Neuron (in vitro differentiated cells): ENCODE measurements at regions not wholly inside any gene's neighbourhood (a gene's known extent, or its start where the extent isn't known, plus 50 kb on each side); places are given as distances from the start of the nearest gene placed in this dataset.

Experiments
- H2AFZ ChIP-seq: one replicate; pipeline ENCODE4 v1.6.1; 2013; ENCODE audit warnings: low read depth, mild to moderate bottlenecking, inconsistent platforms, low read length, moderate library complexity
- H3K27me3 ChIP-seq: one replicate; pipeline ENCODE4 v1.6.1; 2013; ENCODE audit warnings: low read length; ENCODE audit not compliant: insufficient read depth
- H3K36me3 ChIP-seq: one replicate; pipeline ENCODE4 v1.6.1; 2013; ENCODE audit warnings: low read length; ENCODE audit not compliant: insufficient read depth
- H3K4me1 ChIP-seq: one replicate; pipeline ENCODE4 v1.6.1; 2013; ENCODE audit warnings: low read length; ENCODE audit not compliant: insufficient read depth
- H3K4me3 ChIP-seq: 2 replicates; pipeline ENCODE4 v1.5.1; 2013; ENCODE audit warnings: mild to moderate bottlenecking, low read length, moderate library complexity
- H3K9me3 ChIP-seq: one replicate; pipeline ENCODE4 v1.6.1; 2013; ENCODE audit warnings: low read length

DNA sequence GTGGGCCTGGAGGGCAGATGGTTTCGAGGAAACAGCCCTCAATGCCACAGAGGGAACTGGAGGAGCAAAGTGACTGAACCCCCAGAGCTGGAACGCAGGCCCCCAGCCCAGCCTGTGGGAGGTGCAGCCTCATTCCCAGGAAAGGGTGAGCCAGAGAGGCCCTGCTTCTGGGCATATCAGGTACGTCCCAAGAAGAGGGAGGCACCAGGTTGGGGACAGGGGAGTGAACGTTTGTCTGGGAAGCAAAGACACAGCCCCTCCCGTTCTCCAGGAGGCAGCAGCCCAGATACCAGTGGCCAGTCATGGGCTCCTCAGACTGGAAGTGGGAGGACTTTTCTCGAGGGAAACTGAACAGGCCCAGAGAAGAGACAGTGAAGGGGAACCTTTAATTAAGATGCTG lies 74.3 kb upstream of the RET start:
- no peaks in the 10 kb centered on the region for H3K27me3 ChIP-seq
- no peaks in the 10 kb centered on the region for H3K4me1 ChIP-seq
- no peak overlapping the region for H2AFZ ChIP-seq
- H3K9me3 ChIP-seq = no peaks in the 10 kb centered on the region
- no peak overlapping the region for H3K4me3 ChIP-seq
- H3K36me3 ChIP-seq = no peaks in the 10 kb centered on the region

DNA sequence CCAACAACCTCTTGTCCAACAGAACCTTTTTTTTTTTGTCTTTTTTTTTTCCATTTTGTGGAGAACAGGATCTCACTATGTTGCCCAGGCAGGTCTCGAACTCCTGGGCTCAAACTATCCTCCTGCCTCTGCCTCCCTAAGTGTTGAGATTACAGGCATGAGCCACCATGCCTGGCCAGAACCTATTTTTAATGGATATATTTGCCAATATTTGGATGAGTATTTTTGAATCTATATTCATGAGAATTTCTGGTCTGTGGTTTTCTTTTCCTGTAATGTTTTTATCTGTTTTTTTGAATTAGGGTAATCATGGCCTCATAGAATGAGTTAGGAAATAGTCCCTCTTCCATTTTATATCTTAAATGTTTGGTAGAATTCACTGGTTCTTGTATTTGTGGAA lies 70.4 kb upstream of the RET start:
- Histone ChIP-seq H2AFZ (no peak overlapping the region), H3K27me3 (no peaks in the 10 kb centered on the region), H3K36me3 (no peaks in the 10 kb centered on the region), H3K4me1 (no peaks in the 10 kb centered on the region), H3K4me3 (no peak overlapping the region), H3K9me3 (no peaks in the 10 kb centered on the region)

DNA sequence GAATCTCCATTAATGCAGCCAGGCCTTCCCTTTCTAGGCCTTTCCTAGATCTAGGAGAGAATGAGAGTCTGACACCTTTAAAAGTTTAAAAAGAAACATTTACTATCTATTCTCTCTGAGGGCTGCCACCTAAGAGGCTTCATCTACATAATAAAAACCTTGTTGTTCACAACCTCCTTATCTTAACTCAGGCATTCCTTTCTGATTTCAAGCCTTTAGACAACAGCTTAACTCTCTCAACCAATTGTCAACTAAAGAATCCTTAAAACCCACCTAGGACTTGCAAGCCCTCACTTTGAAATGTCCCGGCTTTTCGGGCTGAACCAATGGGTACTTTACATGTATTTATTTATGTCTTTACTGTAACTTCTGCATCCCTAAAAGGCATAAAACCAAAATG lies 64.3 kb upstream of the RET start:
- H2AFZ ChIP-seq = no peak overlapping the region
- no peaks in the 10 kb centered on the region for H3K36me3 ChIP-seq
- no peaks in the 10 kb centered on the region for H3K9me3 ChIP-seq
- no peak overlapping the region for H3K4me3 ChIP-seq
- no peaks in the 10 kb centered on the region for H3K4me1 ChIP-seq
- no peaks in the 10 kb centered on the region for H3K27me3 ChIP-seq

DNA sequence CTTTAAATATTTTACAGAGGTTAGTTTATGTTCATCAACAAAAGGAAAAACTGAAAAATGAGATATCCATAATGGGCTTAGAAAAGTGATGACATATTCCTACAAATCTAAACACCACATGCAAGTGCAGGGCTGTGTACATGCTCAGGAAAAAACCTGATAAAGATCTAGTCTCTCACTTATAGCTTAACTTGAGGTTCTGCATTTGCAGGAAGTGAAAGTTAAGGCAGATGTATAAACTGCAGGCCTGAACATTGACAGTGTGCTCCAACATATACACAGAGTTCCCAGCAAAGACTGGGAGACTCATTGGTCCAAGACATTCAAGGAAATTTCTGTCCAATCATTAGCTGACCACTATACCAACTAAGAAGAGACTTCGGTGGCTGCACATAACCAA lies 63.8 kb upstream of the RET start:
- Histone ChIP-seq H3K27me3 (no peaks in the 10 kb centered on the region), H3K9me3 (no peaks in the 10 kb centered on the region), H2AFZ (no peak overlapping the region), H3K36me3 (no peaks in the 10 kb centered on the region), H3K4me1 (no peaks in the 10 kb centered on the region), H3K4me3 (no peak overlapping the region)

DNA sequence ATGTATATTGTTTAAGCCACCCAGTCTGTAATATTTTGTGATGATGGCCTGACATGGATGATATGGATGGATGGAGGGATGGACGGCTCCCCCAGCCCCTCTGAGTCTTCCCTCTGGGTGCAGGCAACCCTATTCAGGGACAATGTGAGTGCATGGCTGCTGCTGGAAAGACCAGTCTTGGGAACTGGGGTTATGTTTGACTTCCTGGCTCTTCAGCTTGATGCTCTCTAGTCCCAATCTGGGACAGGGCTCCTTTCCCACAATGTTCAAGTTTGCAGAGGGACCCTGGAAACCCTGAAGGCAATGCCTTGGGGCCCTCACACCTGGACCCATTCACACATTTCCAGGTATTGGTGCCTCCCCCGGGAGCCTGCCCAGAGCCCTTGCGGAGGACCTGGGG lies 52.3 kb upstream of the RET start:
- Histone ChIP-seq H3K4me1 (no peaks in the 10 kb centered on the region), H3K4me3 (no peak overlapping the region), H3K36me3 (no peaks in the 10 kb centered on the region), H2AFZ (no peak overlapping the region), H3K9me3 (no peaks in the 10 kb centered on the region), H3K27me3 (peaks cover 30% of the 10 kb centered on the region)

DNA sequence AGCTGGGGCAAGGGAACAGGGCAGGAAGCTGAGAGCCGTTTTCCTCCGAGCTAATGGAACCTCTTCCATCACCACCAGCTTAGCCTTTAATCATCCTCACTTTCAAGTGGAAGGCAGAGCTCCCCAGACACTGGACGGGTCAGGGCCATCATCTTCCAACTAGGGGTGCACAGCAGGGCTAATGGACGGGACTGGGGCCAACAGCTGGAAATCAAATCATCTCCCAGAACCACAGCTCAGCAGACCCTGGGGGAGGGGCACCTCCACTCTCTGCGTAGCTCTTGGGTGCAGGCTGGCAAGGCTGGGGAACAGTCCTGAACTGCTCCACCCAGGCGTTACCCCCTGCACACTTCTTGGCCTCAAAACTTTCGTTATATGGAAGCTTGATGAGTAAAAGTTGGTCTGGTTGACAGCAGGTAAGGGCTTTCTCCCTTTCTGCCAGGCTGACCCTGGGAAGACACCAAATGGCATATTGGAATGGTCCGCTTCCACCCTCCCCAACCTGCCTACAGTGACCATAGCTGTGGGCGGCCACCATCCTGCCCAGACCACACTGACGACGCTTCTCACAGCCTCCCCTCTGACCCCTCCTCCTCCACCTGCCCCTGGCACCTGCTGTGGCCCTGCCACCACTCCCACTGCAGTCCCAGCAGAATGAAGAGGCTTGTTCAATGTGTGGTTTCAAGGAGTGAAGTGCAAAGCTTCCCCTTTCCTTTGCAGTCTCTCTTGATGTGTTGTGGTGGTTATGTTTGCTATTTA lies 51.7 kb upstream of the RET start:
- Histone ChIP-seq H3K36me3 (no peaks in the 10 kb centered on the region), H3K4me3 (no peak overlapping the region), H3K9me3 (no peaks in the 10 kb centered on the region), H3K4me1 (no peaks in the 10 kb centered on the region), H2AFZ (no peak overlapping the region), H3K27me3 (peaks cover 30% of the 10 kb centered on the region)

DNA sequence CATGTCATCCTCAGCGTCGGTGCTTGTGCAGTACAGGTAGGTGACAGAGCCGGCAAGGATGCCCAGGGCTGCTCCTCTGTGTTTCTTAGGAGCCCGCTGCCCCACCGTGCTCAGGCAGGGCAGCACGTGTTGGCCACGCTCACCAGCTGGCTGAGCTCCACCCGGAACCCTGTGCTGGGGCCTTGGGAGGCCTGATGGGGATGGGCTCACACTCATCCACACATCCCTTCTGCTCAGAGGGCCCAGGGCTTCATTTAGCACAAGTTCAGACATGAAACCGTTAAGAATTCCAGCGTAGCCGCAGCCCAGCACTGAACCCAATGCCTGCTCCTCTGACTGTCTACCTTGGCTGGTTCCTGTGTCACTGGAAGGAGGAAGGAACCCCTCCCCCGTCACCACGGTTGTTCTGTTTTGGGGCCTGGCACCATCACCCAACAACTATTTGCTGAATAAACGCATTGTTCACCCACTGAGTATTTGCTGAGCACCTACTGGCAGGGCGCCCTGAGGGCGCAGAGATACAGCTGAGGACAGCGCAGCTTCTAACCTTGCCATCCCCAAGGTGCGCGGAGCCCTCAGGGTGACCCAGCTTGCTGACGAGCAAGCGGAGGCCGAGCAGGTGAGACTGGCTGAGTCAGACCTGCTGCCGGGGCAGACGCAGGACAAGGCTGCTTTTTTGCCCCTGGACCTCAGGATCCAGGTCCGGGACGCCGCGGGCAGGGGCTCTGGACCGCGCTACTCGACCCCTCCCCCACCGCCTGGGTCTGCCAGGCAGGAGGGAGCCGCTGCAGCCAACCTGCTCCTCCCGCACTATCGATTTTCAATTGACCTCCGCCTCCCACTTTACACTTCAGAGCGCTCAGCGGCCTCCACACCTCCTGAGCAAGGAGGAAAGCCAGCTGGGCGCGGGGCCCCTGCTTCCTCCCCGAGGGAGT lies 50.6 kb upstream of the RET start:
- no peaks in the 10 kb centered on the region for H3K36me3 ChIP-seq
- H3K4me1 ChIP-seq = no peaks in the 10 kb centered on the region
- H3K4me3 ChIP-seq = no peak overlapping the region
- H3K27me3 ChIP-seq = peaks cover 30% of the 10 kb centered on the region
- no peak overlapping the region for H2AFZ ChIP-seq
- H3K9me3 ChIP-seq = no peaks in the 10 kb centered on the region
